ENCODE measurements at regions not wholly inside any gene's neighbourhood (a gene's known extent, or its start where the extent isn't known, plus 50 kb on each side); places are given as distances from the start of the nearest gene placed in this dataset.

DNA sequence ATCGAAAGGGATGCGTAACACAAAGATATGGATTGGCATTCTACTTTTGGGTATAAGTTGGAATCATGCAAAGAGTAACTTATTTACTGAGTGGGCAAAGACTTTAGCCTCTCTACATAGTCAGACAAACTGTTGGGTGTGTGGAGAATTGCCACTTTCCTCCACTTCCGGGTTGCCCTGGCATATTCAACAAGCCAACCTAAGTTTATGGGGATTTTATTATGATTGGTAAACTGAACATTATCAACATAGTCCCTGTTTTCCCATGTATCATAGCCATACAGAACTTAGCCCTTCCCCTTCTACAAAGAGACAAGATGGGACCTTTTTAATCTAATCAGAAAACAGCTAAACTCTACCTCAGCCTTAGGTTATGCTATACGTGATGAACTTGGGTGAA lies 121.6 kb downstream of the AGTR2 start:
- no peaks in the 10 kb centered on the region for H3K9me3 ChIP-seq (replicated peaks; ENCODE audit: control insufficient read depth, insufficient read depth, low read length)
- no peak overlapping the region for H2AFZ ChIP-seq (ENCODE audit: low read depth, low read length)
- FAIRE-seq (no peak), DNase-seq (ENCODE audit: low read depth, low spot score) (no peak)
- no peaks in the 10 kb centered on the region for H3K9me1 ChIP-seq (replicated peaks; ENCODE audit: control insufficient read depth, extremely low read depth, insufficient read depth, low read length)
- H3K9ac ChIP-seq (replicated peaks; ENCODE audit: extremely low read depth, insufficient read depth, low read length) = no peak overlapping the region
- no peak overlapping the region for H3K4me2 ChIP-seq (ENCODE audit: insufficient read depth, low read length)
- H3K27ac ChIP-seq (ENCODE audit: insufficient read depth, low read depth, low read length) = no peak overlapping the region
- no peaks in the 10 kb centered on the region for H4K20me1 ChIP-seq (replicated peaks; ENCODE audit: control insufficient read depth, extremely low read depth, insufficient read depth, low read length)
- H3K79me2 ChIP-seq (ENCODE audit: control insufficient read depth, insufficient read depth, low read length) = no peaks in the 10 kb centered on the region
- dilution Hi-C loops (cut with MboI; ENCODE audit: extremely low pct_ligation_motif_present, low sequenced_read_pairs) (no loop called here), intact Hi-C loops (cut with micrococcal nuclease) (no loop called here)
- H3K36me3 ChIP-seq (ENCODE audit: control insufficient read depth in 2 of 2, extremely low read depth in 1 of 2, insufficient read depth in 2 of 2, low read length in 2 of 2) = no peaks in the 10 kb centered on the region
- no TSS peak for BruUV-seq (replicated peaks)
- H3K4me1 ChIP-seq (ENCODE audit: control insufficient read depth, extremely low read depth, insufficient read depth, low read length) = no peaks in the 10 kb centered on the region
- no peak overlapping the region for H3K4me3 ChIP-seq (replicated peaks in 1 of 3; ENCODE audit: insufficient read depth in 1 of 3, low read depth in 1 of 3, low read length in 3 of 3)
- H3K27me3 ChIP-seq (ENCODE audit: control insufficient read depth in 2 of 2, insufficient read depth in 2 of 2, low read length in 2 of 2) = no peaks in the 10 kb centered on the region
- POLR2A ChIA-PET = no interaction called here
- CTCF ChIA-PET = no interaction called here
- TF ChIP-seq MYC (IDR thresholded peaks at IDR 0.05; ENCODE audit: low read depth, low read length) (no peak), FOS (IDR thresholded peaks at IDR 0.05; ENCODE audit: borderline replicate concordance, insufficient read depth, low read length) (no peak), EZH2 (IDR thresholded peaks at IDR 0.05; ENCODE audit: borderline replicate concordance, low read depth, low read length, severe bottlenecking) (no peak), JUN (IDR thresholded peaks at IDR 0.05; ENCODE audit: borderline replicate concordance, insufficient read depth, insufficient read length, low read depth) (no peak), CTCF (IDR thresholded peaks at IDR 0.05; ENCODE audit: extremely low read depth in 1 of 2, insufficient read depth in 1 of 2, low read depth in 1 of 2, low read length in 2 of 2) (no peak), GATA2 (IDR thresholded peaks at IDR 0.05; ENCODE audit: insufficient read depth, insufficient read length, low read depth, low read length) (no peak), POLR2A (IDR thresholded peaks at IDR 0.05; ENCODE audit: low read depth, low read length) (no peak), POLR2AphosphoS5 (IDR thresholded peaks at IDR 0.05; ENCODE audit: insufficient read depth, low read depth, low read length) (no peak)
- TF ChIP-seq, protein P1, sequence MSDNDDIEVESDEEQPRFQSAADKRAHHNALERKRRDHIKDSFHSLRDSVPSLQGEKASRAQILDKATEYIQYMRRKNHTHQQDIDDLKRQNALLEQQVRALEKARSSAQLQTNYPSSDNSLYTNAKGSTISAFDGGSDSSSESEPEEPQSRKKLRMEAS (IDR thresholded peaks at IDR 0.05; ENCODE audit: insufficient read depth, insufficient read length) = no peak

Measured in endothelial cell of umbilical vein (primary cell).